OCI-LY3 (cell line): ENCODE measurements at regions not wholly inside any gene's neighbourhood (a gene's known extent, or its start where the extent isn't known, plus 50 kb on each side); places are given as distances from the start of the nearest gene placed in this dataset.

Source experiments
- EZH2phosphoT487 ChIP-seq: fragments of 200-600 bp; shearing (Covaris generic); IDR thresholded peaks from 2 replicates; pipeline ENCODE4 v1.6.1; 2018; ENCODE audit warnings: antibody characterized with exemption, mixed run types, low read depth
- TF ChIP-seq, protein P1 (sequence below): fragments of 200-600, 300-600 bp; sonication (generic); IDR thresholded peaks from 2 replicates; pipeline ENCODE4 v1.5.1; 2014; ENCODE audit warnings: antibody characterized with exemption, low read length, low read depth

DNA sequence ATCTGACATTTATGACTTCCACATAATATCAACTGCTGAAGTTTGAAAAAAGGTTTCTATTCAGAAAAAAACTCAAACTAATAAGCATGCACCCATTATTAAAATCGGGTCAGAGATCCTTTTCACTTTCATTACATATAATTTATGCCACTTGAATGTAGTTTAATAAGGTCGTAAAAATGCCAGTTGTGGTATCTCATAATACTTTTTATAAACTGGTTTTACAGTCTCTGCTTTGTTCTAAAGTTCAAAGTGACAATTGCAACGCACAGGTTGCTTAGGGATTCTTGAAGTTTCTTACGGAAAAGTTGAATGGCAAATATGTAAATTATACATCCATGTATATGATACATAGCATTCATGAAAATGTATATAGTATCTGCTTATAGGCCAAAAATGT is 229.4 kb upstream of the CEP162 start:
- TF ChIP-seq, protein P1, sequence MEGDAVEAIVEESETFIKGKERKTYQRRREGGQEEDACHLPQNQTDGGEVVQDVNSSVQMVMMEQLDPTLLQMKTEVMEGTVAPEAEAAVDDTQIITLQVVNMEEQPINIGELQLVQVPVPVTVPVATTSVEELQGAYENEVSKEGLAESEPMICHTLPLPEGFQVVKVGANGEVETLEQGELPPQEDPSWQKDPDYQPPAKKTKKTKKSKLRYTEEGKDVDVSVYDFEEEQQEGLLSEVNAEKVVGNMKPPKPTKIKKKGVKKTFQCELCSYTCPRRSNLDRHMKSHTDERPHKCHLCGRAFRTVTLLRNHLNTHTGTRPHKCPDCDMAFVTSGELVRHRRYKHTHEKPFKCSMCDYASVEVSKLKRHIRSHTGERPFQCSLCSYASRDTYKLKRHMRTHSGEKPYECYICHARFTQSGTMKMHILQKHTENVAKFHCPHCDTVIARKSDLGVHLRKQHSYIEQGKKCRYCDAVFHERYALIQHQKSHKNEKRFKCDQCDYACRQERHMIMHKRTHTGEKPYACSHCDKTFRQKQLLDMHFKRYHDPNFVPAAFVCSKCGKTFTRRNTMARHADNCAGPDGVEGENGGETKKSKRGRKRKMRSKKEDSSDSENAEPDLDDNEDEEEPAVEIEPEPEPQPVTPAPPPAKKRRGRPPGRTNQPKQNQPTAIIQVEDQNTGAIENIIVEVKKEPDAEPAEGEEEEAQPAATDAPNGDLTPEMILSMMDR = no peak
- no peak for TF ChIP-seq EZH2phosphoT487
